ENCODE measurements at regions not wholly inside any gene's neighbourhood (a gene's known extent, or its start where the extent isn't known, plus 50 kb on each side); places are given as distances from the start of the nearest gene placed in this dataset.

DNA sequence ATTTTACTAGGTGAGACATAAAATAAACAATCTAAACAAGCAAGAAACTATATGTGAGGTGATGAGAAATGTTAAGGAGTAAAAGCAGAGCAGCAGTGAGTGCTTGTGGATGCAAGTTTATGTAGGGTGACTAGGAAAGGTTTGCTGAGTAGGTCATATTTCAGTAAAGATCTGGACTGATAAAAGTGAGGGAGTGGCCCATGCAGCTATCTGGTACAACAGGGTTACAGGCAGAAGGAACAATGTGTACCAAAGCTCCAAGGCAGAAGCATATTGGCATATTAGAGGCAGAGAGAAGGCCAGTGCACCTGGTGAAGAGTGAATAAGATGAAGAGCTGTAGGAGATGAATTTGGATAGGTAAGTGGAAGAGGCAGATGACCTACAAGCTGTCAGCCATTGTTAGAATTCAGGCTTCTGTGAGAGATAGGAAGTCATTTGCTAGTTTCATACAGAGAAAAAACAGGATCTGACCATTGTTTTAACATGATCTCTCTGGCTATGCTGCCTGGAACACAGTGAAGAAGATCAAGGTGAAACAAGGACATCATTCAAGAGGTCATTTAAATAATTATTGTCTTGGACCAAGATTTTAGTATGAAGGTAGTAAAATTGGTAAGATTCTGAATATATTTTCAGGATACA is 274.6 kb downstream of the ANKRD50 start:
- no peak overlapping the region for H3K4me2 ChIP-seq (ENCODE audit: low read length)
- no peaks in the 10 kb centered on the region for H3K4me1 ChIP-seq (ENCODE audit: control insufficient read depth, low read length)

GRCh38 chr4:124445071-124445470 is 267.5 kb downstream of the ANKRD50 start:
- Histone ChIP-seq H3K4me3 (ENCODE audit: low read length) (no peak overlapping the region), H3F3A (ENCODE audit: control insufficient read depth, insufficient read depth) (no peaks in the 10 kb centered on the region), H3K27ac (ENCODE audit: low read depth, low read length) (no peak overlapping the region), H3K4me2 (ENCODE audit: low read length) (no peak overlapping the region), H3K9me3 (ENCODE audit: control insufficient read depth, insufficient read depth, low read length) (peaks cover 8% of the 10 kb centered on the region; the same call in 1 of the 2 replicates), H3K4me1 (ENCODE audit: control insufficient read depth, low read length) (no peaks in the 10 kb centered on the region), H3K9me2 (replicated peaks; ENCODE audit: control insufficient read depth, low read length) (no peaks in the 10 kb centered on the region), H4K20me1 (ENCODE audit: control insufficient read depth, insufficient read depth, low read depth, low read length) (no peaks in the 10 kb centered on the region), H3K79me2 (ENCODE audit: control insufficient read depth, low read length) (no peaks in the 10 kb centered on the region), H3K36me3 (ENCODE audit: control insufficient read depth, low read length) (no peaks in the 10 kb centered on the region), H3K27me3 (ENCODE audit: control insufficient read depth, low read length) (no peaks in the 10 kb centered on the region)
- TF ChIP-seq EZH2phosphoT487 (IDR thresholded peaks at IDR 0.05; ENCODE audit: borderline replicate concordance, low read length): no peak
- TF ChIP-seq, protein P1, sequence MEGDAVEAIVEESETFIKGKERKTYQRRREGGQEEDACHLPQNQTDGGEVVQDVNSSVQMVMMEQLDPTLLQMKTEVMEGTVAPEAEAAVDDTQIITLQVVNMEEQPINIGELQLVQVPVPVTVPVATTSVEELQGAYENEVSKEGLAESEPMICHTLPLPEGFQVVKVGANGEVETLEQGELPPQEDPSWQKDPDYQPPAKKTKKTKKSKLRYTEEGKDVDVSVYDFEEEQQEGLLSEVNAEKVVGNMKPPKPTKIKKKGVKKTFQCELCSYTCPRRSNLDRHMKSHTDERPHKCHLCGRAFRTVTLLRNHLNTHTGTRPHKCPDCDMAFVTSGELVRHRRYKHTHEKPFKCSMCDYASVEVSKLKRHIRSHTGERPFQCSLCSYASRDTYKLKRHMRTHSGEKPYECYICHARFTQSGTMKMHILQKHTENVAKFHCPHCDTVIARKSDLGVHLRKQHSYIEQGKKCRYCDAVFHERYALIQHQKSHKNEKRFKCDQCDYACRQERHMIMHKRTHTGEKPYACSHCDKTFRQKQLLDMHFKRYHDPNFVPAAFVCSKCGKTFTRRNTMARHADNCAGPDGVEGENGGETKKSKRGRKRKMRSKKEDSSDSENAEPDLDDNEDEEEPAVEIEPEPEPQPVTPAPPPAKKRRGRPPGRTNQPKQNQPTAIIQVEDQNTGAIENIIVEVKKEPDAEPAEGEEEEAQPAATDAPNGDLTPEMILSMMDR (IDR thresholded peaks at IDR 0.05; ENCODE audit: low read depth, low read length, poor library complexity, severe bottlenecking): no peak

More for the DNA sequence above, 274.6 kb downstream of the ANKRD50 start:
- Histone ChIP-seq H3K4me3 (ENCODE audit: low read length) (no peak overlapping the region), H4K20me1 (ENCODE audit: control insufficient read depth, insufficient read depth, low read depth, low read length) (no peaks in the 10 kb centered on the region), H3K27ac (ENCODE audit: low read depth, low read length) (no peak overlapping the region), H3K27me3 (ENCODE audit: control insufficient read depth, low read length) (no peaks in the 10 kb centered on the region), H3K9me2 (replicated peaks; ENCODE audit: control insufficient read depth, low read length) (no peaks in the 10 kb centered on the region), H3F3A (ENCODE audit: control insufficient read depth, insufficient read depth) (no peaks in the 10 kb centered on the region), H3K9me3 (ENCODE audit: control insufficient read depth, insufficient read depth, low read length) (no peaks in the 10 kb centered on the region), H3K36me3 (ENCODE audit: control insufficient read depth, low read length) (no peaks in the 10 kb centered on the region), H3K79me2 (ENCODE audit: control insufficient read depth, low read length) (no peaks in the 10 kb centered on the region)
- TF ChIP-seq, protein P1 (IDR thresholded peaks at IDR 0.05; ENCODE audit: low read depth, low read length, poor library complexity, severe bottlenecking): no peak
- no peak for TF ChIP-seq EZH2phosphoT487 (IDR thresholded peaks at IDR 0.05; ENCODE audit: borderline replicate concordance, low read length)

DNA sequence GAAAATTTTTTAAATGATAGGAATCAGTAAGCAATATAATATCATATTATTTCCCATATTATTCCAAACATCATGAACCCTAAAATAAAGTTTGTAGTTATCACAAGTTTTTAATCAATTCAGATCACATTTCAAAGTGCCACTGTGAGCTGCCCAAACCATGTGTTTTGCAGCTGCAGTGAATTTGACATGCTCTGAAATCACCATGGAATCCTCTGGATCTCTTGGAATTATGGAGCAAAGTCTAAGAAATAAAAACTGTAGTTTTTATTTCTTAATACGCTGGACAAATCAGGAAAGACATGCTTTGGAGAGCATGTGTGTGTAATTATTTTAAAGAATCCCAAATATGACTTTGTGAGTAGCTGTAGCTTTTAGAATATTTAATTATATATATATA is 262.7 kb downstream of the ANKRD50 start:
- Histone ChIP-seq H3F3A (ENCODE audit: control insufficient read depth, insufficient read depth) (no peaks in the 10 kb centered on the region), H3K4me2 (ENCODE audit: low read length) (no peak overlapping the region), H3K27ac (ENCODE audit: low read depth, low read length) (no peak overlapping the region), H3K36me3 (ENCODE audit: control insufficient read depth, low read length) (no peaks in the 10 kb centered on the region), H3K4me3 (ENCODE audit: low read length) (no peak overlapping the region), H3K79me2 (ENCODE audit: control insufficient read depth, low read length) (no peaks in the 10 kb centered on the region), H4K20me1 (ENCODE audit: control insufficient read depth, insufficient read depth, low read depth, low read length) (no peaks in the 10 kb centered on the region), H3K4me1 (ENCODE audit: control insufficient read depth, low read length) (no peaks in the 10 kb centered on the region), H3K9me2 (replicated peaks; ENCODE audit: control insufficient read depth, low read length) (no peaks in the 10 kb centered on the region), H3K9me3 (ENCODE audit: control insufficient read depth, insufficient read depth, low read length) (peaks cover 4% of the 10 kb centered on the region; the same call in 1 of the 2 replicates), H3K27me3 (ENCODE audit: control insufficient read depth, low read length) (no peaks in the 10 kb centered on the region)
- TF ChIP-seq, protein P1 (IDR thresholded peaks at IDR 0.05; ENCODE audit: low read depth, low read length, poor library complexity, severe bottlenecking): no peak
- TF ChIP-seq EZH2phosphoT487 (IDR thresholded peaks at IDR 0.05; ENCODE audit: borderline replicate concordance, low read length): no peak

Measured in DOHH2 (cell line).